Lower leg skin (tissue), 3 donors: ENCODE measurements at regions not wholly inside any gene's neighbourhood (a gene's known extent, or its start where the extent isn't known, plus 50 kb on each side); places are given as distances from the start of the nearest gene placed in this dataset.

Source experiments
- POLR2A ChIP-seq, 2 donors: fragments of 450-650 bp; IDR thresholded peaks; one replicate each; pipeline ENCODE4 v1.6.1; 2016 to 2017; ENCODE audit warnings: antibody characterized with exemption in 2 of 2, mild to moderate bottlenecking in 1 of 2, moderate library complexity in 1 of 2
- TF ChIP-seq, protein P1 (sequence below), 3 donors: fragments of 450-650 bp; IDR thresholded peaks; one replicate each; pipeline ENCODE4 v1.5.1; 2016; ENCODE audit warnings: antibody characterized with exemption in 3 of 3, mild to moderate bottlenecking in 3 of 3, moderate library complexity in 2 of 3

DNA sequence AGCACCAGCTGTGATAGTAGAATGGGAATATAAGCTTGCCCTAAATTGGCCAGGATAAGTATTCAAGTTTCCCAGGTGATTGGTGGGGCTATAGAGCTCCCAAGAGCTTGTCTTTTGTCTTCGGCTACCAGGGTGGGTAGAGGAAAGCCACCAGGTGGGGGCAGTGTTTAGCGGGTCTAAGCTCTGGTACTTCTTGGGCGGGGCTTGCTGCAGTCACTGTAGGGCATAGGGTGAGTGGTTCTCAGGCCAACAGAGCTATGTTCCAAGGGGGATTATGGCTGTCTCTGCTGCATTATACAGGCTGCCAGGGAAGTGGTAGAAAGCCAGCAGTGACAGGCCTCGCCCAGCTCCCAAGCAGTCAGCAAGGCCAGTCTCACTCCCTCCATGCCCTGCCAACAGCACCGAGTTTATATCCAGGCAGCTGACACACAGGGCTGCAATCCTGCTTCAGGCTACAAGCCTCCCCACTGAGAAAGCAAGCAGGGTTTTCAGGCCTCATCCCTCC, 110.7 kb downstream of the ZNF467 start:
- TF ChIP-seq POLR2A (IDR thresholded peaks at IDR 0.05), result no peak
- TF ChIP-seq, protein P1, sequence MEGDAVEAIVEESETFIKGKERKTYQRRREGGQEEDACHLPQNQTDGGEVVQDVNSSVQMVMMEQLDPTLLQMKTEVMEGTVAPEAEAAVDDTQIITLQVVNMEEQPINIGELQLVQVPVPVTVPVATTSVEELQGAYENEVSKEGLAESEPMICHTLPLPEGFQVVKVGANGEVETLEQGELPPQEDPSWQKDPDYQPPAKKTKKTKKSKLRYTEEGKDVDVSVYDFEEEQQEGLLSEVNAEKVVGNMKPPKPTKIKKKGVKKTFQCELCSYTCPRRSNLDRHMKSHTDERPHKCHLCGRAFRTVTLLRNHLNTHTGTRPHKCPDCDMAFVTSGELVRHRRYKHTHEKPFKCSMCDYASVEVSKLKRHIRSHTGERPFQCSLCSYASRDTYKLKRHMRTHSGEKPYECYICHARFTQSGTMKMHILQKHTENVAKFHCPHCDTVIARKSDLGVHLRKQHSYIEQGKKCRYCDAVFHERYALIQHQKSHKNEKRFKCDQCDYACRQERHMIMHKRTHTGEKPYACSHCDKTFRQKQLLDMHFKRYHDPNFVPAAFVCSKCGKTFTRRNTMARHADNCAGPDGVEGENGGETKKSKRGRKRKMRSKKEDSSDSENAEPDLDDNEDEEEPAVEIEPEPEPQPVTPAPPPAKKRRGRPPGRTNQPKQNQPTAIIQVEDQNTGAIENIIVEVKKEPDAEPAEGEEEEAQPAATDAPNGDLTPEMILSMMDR (IDR thresholded peaks at IDR 0.05), result no peak
